NCI-H187 (cell line): ENCODE measurements at regions not wholly inside any gene's neighbourhood (a gene's known extent, or its start where the extent isn't known, plus 50 kb on each side); places are given as distances from the start of the nearest gene placed in this dataset.
"Not testable (repeated sequence)": the region's sequence is repeated elsewhere in the genome, so short reads cannot be mapped to it uniquely, and the experiment has no call there.

Source experiments
- DNase-seq, 2 experiments: peaks; one replicate each; lab custom pipeline; 2025; lab: John Stamatoyannopoulos, UW

GRCh38 chr2:12452185-12452584 is 264.6 kb upstream of the TRIB2 start:
- DNase-seq, result no peak

GRCh38 chr2:12453731-12454130 is 263.0 kb upstream of the TRIB2 start:
- DNase-seq, result no peak

DNA sequence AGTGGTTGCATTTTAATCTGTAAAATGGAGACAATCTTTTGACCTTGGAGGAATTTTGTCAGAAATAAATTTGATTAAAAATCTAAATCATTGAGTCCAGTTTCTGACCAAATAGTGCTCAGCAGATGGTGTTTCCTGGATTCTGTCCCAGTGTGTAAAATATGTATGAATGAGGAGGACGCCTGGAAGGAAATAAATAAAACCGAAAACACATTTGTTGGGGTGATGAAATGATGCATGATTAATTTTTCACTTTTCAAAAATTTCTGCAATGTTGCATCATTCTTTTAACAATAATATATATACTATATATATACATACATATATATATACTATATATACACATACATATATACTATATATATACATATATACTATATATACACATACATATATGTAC is 261.1 kb upstream of the TRIB2 start:
- DNase-seq, result no peak

DNA sequence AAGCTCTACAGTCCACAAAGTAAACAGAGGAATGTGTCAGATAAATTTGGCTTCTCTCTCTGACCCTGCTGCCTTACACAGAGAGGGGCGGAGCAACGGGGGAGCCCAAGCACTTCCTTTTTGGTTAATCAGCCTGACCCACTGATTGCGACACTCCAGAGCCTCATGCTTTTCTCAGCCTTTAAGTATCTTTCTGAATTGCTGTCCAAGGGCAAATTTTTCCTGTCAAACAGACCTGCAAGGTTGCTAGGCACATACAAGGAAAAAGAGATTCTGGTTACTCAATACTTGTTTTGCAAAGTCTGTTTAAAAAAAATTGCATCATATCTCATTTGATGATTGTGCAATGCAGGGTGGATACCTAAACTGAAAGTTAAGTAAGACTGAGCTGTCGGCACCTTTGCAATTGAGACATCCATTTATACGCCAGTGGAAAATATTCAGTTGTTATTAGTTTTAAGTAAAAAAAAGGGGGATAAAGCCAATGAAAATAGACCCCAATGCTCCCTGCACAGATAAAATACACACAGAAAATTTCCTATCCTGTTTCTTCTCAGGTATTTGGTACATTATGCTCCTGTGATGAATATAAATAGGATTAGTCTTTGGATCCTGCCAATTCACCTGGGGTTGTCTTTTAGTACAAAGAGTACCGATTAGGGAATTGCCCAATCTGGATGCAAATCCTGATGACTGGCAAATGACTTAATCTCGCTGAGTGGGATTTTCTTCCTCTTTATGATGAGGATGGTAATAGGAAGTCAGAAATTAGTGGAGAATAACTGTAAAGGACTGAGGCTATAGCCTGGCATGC is 260.2 kb upstream of the TRIB2 start:
- no peak for DNase-seq

DNA sequence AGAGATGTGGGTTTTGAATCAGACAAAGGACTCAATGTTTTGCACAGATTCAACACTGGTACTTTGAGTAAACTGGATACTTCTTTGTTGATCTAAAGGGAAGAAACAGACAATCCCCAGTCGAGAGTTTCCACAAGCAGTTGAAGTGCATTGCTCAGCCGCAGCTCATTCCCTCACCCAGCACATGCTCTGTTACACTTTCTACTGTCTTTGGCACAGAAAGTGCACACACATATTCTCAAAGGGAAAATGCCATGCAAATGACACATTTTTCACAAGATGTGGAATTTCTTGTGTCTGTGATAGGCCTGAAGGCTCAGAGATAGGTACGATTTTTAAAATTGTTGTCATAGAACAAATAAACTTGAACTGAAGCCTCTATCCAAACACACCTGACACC is 258.9 kb upstream of the TRIB2 start:
- no peak for DNase-seq

- no peak for DNase-seq
Measured at GRCh38 chr2:12463189-12463588, 253.5 kb upstream of the TRIB2 start.

GRCh38 chr2:12465631-12466135 is 251.1 kb upstream of the TRIB2 start:
- no peak for DNase-seq

DNA sequence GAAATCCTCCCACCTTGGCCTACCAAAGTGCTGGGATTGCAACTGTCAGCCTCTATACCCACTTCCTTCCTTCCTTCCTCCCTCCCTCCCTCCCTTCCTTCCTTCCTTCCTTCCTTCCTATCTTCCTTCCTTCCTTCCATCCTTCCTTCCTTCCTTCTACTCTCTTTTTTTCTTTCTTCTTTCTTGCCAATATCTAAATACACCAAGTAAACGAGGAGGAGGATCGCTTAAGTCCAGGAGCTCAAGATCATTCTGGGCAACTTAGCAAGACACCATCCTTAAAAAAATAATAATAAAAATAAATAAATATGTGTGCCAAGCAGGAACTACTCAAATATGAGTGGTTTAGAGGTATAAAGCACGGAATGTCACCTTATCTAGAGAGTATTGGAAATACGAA is 249.4 kb upstream of the TRIB2 start:
- DNase-seq, result no peak

- no peak for DNase-seq
Measured at GRCh38 chr2:12469141-12469561, 247.6 kb upstream of the TRIB2 start.

DNA sequence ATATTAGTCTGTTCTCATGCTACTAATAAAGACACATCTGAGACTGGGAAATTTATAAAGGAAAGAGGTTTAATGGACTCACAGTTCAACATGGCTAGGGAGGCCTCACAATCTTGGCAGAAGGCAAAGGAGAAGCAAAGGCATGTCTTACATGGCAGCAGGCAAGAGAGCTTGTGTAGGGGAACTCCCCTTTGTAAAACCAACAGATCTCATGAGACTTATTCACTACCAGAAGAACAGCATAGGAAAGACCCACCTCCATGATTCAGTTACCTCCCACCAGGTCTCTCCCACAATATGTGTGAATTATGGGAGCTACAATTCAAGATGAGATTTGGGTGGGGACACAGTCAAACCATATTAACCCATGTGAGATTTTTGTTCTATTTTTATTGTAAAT is 244.5 kb upstream of the TRIB2 start:
- DNase-seq, result not testable (repeated sequence)

- DNase-seq, result no peak
Measured at GRCh38 chr2:12478151-12479064, 238.3 kb upstream of the TRIB2 start.

DNA sequence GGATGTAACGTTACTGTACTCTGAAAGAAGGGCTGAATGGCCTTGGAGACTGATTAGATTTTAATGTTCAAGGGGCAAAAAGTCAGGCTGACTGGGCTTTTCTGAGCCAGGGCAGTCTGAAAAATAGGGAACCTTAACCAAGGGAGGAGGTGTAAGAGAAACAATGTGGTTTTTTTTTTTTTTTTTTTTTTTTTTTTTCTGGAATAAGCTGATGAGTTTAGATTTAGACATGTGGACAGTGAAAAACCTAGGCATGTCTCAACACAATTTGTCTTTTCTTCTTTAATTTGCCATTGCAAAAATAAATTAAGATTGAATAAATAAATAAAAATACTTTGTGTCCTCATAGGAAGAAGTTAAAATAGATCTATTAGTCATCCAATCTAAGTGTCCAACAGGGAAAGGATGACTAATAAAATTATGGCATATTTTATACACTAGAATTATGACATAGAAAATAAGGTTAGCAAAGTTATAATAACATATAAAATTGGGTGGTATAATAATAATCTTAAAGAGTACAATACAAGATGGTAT is 237.6 kb upstream of the TRIB2 start:
- no peak for DNase-seq

DNA sequence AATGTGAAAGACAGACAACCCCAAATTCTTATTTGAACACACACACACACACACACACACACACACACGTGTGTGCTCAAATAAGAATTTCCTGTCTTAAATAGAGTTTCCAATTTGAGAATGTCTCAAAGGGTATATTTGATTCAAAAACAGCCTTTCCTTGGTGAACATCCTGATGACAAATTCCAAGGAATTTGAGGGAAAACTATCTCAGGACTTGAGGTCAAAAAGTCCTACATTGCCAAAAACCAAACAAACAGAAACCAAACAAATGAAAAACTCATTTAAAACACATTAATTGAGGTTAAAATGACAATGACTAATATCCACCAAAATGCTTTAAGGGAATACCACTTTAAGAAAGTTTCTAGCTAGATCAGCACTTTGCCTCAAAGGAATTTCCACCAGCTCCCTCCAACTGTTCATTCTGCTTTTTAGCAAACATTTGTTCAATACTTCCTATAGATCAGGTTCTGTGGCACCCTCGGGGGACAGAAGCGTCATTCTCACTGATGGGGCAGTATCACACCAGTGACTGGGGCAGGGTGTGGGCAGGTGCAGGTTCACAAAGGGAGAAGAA is 232.1 kb upstream of the TRIB2 start:
- DNase-seq, result no peak

GRCh38 chr2:12486205-12487118 is 230.3 kb upstream of the TRIB2 start:
- DNase-seq, result no peak

DNA sequence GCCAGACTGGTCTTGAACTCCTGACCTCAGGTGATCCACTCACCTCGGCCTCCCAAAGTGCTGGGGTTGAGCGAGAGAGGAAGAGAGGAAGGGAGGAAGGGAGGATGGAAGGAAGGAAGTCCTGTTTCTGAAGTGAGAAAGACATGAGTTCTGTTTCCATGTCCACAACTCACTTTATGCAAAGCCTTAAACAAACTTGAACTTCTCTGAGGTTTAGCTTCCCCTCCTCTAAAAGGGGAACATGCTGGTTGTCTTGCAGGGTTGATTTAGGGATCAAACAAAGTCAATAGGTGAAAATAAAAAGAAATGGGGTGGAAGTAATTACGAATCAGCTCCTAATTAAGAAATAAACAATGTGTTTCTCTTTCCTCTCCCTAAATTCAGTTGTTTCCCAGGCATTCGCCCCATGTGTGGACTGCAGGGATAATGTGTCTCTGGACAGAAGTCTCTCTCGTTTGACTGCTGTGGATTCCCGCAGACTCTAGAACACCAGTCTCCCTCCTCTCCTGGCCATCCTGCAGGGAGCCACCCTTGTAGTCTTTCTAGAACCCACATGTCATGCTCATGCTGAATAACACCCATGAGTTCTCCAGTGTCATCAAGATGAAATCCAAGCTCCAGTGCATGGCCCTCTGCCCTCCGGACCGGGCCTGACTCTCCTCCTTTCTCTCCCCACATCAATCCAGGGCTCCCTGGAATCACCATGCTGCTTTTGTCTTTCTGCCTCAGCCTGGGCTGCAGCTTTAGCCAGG is 229.3 kb upstream of the TRIB2 start:
- DNase-seq, result no peak

DNA sequence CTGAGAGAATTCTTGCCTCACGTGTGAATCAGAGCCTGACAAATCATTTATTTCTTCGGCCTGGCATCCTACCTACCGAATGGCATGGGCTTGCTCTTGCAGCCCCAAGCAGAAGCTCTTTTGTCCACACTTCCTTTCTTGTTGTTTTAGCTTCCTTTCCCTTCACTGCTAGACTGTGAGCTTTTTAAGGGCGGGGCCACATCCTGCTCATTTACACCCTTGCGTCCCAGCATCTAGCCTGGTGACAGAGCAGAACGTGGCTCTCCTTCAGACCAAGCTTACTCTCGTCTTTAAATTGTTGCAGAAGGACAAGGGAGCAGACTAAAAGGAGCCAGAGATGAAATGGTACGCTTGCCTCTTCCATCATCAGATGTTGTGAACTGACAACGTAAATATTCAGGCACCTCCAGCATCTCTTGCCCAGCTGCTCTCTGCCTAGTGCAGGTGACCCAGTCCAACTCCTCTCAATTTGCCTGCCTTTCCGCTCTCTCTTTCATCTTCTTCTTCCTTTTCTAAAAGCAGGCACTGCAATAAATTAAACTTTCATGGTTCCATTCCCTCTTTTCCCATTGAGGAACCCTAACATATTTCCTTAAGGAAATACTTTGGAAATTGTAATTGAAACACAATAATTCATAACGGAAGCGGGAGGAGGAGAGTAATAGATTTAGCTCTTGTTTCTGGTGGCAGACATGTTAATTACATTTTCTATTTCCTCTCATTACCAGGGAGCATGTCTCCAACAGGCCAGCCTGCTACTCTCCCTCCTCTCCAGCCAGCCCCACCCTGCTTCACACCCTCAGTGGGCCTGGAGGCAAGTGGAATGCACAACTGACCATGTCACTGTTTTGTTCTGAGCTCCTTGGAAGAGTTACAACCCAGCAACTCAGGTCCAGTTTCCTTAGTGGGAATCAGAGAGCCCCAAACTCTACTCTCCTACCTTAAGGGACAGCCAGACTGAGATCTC is 228.1 kb upstream of the TRIB2 start:
- DNase-seq, result no peak

- DNase-seq, result no peak
Measured at GRCh38 chr2:12490641-12491040, 226.1 kb upstream of the TRIB2 start.

DNA sequence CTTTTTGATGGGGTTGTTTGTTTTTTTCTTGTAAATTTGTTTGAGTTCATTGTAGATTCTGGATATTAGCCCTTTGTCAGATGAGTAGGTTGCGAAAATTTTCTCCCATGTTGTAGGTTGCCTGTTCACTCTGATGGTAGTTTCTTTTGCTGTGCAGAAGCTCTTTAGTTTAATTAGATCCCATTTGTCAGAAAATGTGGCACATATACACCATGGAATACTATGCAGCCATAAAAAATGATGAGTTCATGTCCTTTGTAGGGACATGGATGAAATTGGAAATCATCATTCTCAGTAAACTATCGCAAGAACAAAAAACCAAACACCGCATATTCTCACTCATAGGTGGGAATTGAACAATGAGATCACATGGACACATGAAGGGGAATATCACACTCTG is 224.4 kb upstream of the TRIB2 start:
- not testable (repeated sequence) for DNase-seq

- DNase-seq, result no peak
Measured at GRCh38 chr2:12493031-12493513, 223.7 kb upstream of the TRIB2 start.
